Peyer's patch (tissue), 4 donors: ENCODE measurements at regions not wholly inside any gene's neighbourhood (a gene's known extent, or its start where the extent isn't known, plus 50 kb on each side); places are given as distances from the start of the nearest gene placed in this dataset.

Experiments
- CTCF ChIP-seq, 6 experiments: fragments of 450-650 bp in 4 of 6; fragments of 200-600 bp in 2 of 6; sonication (generic) in 1 of 6; IDR thresholded peaks; one replicate each; pipeline ENCODE4 v1.5.1; 2017 to 2019; ENCODE audit warnings: antibody characterized with exemption in 6 of 6, mild to moderate bottlenecking in 3 of 6, moderate library complexity in 1 of 6
- POLR2A ChIP-seq, 2 donors: fragments of 450-650 bp; IDR thresholded peaks; one replicate each; pipeline ENCODE4 v1.5.1; 2017; ENCODE audit warnings: antibody characterized with exemption in 2 of 2, mild to moderate bottlenecking in 2 of 2, moderate library complexity in 2 of 2

GRCh38 chr12:39186744-39187143 is 256.2 kb downstream of the KIF21A start:
- TF ChIP-seq CTCF (IDR thresholded peaks at IDR 0.05) (no peak), POLR2A (IDR thresholded peaks at IDR 0.05) (no peak)
